PFSK-1 (cell line): ENCODE measurements at regions not wholly inside any gene's neighbourhood (a gene's known extent, or its start where the extent isn't known, plus 50 kb on each side); places are given as distances from the start of the nearest gene placed in this dataset.

Experiments
- FOXP2 ChIP-seq: optimal IDR thresholded peaks from 2 replicates; pipeline ENCODE3; 2011; ENCODE audit warnings: borderline replicate concordance, control low read depth, inconsistent platforms; ENCODE audit not compliant: insufficient read depth; ENCODE audit errors: extremely low read length, extremely low read depth
- POLR2AphosphoS5 ChIP-seq: IDR thresholded peaks from 2 replicates; pipeline ENCODE4 v1.6.1; 2012; ENCODE audit warnings: low read depth, mild to moderate bottlenecking, control low read depth, low read length, moderate library complexity
- SIN3A ChIP-seq: IDR thresholded peaks from 2 replicates; pipeline ENCODE4 v1.6.1; 2012; ENCODE audit warnings: mild to moderate bottlenecking, low read length, moderate library complexity, borderline replicate concordance; ENCODE audit not compliant: insufficient read depth
- TAF1 ChIP-seq: IDR thresholded peaks from 2 replicates; pipeline ENCODE4 v1.6.1; 2012; ENCODE audit warnings: low read length, control low read depth, borderline replicate concordance; ENCODE audit not compliant: insufficient read depth
- TF ChIP-seq, protein P1 (sequence below), 2 experiments: IDR thresholded peaks; 2 replicates each; pipeline versions ENCODE4 v1.6.1 to v1.8.0; 2011 to 2012; ENCODE audit warnings: low read depth in 2 of 2, low read length in 2 of 2, control low read depth in 1 of 2, inconsistent platforms in 1 of 2, mild to moderate bottlenecking in 1 of 2, moderate library complexity in 1 of 2; ENCODE audit not compliant: insufficient read depth in 1 of 2

DNA sequence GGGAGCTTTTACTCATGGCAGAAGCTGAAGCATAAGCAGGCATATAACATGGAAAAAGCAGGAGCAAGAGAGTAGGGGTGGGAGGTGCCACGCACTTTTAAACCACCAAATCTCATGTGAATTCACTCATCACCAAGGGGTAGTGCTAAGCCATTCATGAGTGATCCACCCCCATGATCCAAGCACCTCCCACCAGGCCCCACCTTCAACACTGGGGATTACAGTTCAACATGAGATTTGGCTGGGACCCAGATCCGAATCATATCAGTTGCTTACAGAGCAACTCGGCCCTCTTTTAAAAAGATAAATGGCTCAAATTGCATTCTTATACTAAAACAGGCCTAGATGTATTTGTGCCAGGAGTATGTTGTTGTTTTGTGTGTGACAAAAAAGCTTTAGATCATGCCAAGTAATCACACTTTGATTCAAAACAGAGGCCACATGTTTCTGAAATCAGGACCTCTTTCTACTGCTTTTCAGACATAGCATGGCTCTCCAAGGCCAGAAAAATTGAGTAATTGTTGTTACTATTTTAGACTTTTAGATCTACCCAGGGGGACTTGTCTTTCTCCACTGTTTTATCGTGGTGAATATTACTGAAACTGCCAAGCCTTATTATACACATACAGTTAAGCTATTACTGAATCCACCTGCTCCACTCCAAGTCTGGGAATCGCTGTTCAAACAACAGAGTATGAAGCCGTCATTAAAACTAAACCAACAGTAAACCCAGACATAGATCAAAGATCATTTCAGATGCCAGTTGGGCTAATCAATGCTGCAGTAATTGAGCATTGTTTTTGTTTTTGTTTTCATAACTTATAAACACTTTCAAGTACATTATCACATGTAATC, 163.3 kb downstream of the KCNJ2 start:
- TF ChIP-seq, protein P1, sequence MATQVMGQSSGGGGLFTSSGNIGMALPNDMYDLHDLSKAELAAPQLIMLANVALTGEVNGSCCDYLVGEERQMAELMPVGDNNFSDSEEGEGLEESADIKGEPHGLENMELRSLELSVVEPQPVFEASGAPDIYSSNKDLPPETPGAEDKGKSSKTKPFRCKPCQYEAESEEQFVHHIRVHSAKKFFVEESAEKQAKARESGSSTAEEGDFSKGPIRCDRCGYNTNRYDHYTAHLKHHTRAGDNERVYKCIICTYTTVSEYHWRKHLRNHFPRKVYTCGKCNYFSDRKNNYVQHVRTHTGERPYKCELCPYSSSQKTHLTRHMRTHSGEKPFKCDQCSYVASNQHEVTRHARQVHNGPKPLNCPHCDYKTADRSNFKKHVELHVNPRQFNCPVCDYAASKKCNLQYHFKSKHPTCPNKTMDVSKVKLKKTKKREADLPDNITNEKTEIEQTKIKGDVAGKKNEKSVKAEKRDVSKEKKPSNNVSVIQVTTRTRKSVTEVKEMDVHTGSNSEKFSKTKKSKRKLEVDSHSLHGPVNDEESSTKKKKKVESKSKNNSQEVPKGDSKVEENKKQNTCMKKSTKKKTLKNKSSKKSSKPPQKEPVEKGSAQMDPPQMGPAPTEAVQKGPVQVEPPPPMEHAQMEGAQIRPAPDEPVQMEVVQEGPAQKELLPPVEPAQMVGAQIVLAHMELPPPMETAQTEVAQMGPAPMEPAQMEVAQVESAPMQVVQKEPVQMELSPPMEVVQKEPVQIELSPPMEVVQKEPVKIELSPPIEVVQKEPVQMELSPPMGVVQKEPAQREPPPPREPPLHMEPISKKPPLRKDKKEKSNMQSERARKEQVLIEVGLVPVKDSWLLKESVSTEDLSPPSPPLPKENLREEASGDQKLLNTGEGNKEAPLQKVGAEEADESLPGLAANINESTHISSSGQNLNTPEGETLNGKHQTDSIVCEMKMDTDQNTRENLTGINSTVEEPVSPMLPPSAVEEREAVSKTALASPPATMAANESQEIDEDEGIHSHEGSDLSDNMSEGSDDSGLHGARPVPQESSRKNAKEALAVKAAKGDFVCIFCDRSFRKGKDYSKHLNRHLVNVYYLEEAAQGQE (IDR thresholded peaks at IDR 0.05; ENCODE audit: insufficient read depth in 1 of 2, low read depth in 2 of 2, low read length in 2 of 2), result no peak
- TF ChIP-seq POLR2AphosphoS5 (no peak), TAF1 (no peak), SIN3A (no peak), FOXP2 (no peak)
